Mesothelial cell of epicardium (in vitro differentiated cells): ENCODE measurements at regions not wholly inside any gene's neighbourhood (a gene's known extent, or its start where the extent isn't known, plus 50 kb on each side); places are given as distances from the start of the nearest gene placed in this dataset.

Experiments
- DNase-seq, 2 experiments: peaks; one replicate each; pipeline ENCODE4 v3.0.0; 2021; ENCODE audit warnings: low spot score in 2 of 2; ENCODE audit not compliant: unreplicated experiment in 2 of 2
- H3K27ac Mint-ChIP-seq: 2 replicates; pipeline ENCODE4 v1.8.0; 2021; ENCODE audit warnings: mixed read lengths
- H3K27me3 Mint-ChIP-seq: 2 replicates; pipeline ENCODE4 v1.8.0; 2021; ENCODE audit warnings: low read depth, mixed read lengths
- H3K36me3 Mint-ChIP-seq: 2 replicates; pipeline ENCODE4 v1.8.0; 2021; ENCODE audit warnings: mixed read lengths
- H3K4me1 Mint-ChIP-seq: 2 replicates; pipeline ENCODE4 v1.8.0; 2021; ENCODE audit warnings: mixed read lengths
- H3K4me3 Mint-ChIP-seq: 2 replicates; pipeline ENCODE4 v1.8.0; 2021; ENCODE audit warnings: mild to moderate bottlenecking, moderate library complexity, mixed read lengths
- H3K9me3 Mint-ChIP-seq: 2 replicates; pipeline ENCODE4 v1.8.0; 2021; ENCODE audit warnings: mixed read lengths
- TF ChIP-seq, protein P1 (sequence below): fragments of 200-600 bp; sonication (generic); IDR thresholded peaks from one replicate; pipeline ENCODE4 v1.5.0; 2021; ENCODE audit warnings: antibody characterized with exemption; ENCODE audit not compliant: unreplicated experiment

DNA sequence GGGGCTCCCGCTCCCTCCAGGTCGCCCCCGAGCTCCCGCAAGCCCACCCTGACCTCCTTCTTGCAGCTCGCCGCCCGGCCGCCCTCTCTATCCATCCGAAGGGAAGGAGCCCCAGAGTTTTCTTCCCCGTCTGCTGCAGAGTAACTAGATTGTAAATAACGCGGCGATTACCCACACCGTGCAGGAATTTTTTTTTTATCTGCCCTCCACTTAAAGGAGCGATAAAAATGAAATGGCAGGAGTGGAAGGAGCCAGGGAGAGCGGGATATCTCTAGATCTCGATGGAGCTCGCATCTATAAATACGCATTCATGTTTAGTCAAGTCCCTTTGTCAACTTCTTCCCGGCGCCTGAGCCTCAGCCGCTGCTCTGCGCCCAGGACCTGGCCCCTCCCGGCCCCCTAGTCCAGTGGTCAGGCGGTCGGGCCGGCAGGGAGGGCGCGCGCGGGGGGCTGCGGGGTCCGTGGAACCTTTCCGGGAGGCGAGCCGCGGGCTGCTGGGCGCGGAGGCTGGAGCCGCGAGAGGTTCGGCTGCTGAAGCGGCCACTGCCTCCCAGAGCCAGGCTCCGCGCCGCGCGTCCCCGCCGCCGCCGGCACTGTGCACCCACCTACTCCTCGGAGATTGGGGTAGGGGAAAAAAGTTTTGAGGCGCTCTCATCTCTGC is 386.0 kb downstream of the BCAT1 start:
- TF ChIP-seq, protein P1, sequence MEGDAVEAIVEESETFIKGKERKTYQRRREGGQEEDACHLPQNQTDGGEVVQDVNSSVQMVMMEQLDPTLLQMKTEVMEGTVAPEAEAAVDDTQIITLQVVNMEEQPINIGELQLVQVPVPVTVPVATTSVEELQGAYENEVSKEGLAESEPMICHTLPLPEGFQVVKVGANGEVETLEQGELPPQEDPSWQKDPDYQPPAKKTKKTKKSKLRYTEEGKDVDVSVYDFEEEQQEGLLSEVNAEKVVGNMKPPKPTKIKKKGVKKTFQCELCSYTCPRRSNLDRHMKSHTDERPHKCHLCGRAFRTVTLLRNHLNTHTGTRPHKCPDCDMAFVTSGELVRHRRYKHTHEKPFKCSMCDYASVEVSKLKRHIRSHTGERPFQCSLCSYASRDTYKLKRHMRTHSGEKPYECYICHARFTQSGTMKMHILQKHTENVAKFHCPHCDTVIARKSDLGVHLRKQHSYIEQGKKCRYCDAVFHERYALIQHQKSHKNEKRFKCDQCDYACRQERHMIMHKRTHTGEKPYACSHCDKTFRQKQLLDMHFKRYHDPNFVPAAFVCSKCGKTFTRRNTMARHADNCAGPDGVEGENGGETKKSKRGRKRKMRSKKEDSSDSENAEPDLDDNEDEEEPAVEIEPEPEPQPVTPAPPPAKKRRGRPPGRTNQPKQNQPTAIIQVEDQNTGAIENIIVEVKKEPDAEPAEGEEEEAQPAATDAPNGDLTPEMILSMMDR, result no peak
- Mint-ChIP-seq H3K4me3 (peak overlapping the region; percentile 92), H3K9me3 (no peaks in the 10 kb centered on the region), H3K27me3 (peaks cover 26% of the 10 kb centered on the region), H3K36me3 (no peaks in the 10 kb centered on the region), H3K27ac (peak overlapping the region; percentile 85), H3K4me1 (peaks cover 38% of the 10 kb centered on the region)
- DNase-seq, result peak in 1 of 2 experiments; percentile 63

DNA sequence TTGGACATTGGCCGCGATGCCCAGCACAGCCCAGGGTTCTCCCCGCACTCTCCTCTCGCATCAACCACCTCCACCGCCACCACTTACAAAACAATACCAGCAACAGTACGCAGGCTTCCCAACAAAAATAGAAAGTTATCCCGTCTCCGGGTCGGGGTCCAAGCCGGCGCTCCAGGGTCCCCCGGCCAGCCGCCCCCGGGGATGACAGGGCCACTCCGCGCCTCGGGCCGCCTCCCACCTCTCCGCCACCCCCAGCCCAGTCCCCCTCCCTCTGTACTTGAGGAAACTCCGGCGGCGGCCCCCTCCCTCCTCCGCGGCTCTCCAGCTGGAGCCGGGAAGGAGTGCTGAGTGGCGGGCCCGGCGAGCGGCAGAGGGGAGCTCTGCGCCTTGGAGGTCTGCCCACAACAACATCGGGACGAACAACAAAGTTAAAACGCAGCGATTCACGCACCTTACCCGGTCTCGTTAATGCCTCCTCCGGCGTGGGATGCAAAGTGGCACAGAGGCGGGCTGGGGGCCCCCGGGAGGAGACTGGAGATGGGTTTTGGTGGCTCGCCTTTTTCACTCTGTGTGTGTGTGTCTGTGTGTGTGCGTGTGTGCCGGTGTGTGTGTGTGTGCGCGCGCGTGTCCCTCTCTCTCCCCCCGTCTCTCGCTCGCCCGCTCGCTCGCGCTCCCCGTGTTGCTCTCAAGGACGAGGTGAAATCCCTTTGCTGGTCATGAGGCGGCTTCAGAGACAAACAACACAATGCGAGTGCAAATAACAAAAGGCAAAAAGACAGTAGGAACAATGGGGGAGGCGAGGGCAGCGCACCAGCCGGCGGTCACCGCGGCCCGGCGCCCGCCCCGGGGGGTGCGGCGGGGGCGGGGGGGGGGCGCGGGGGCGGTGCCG is 386.8 kb downstream of the BCAT1 start:
- Mint-ChIP-seq H3K4me1 (peaks cover 38% of the 10 kb centered on the region), H3K27me3 (peaks cover 25% of the 10 kb centered on the region), H3K27ac (peak overlapping the region; percentile 88), H3K9me3 (no peaks in the 10 kb centered on the region), H3K4me3 (peak overlapping the region; percentile 92), H3K36me3 (no peaks in the 10 kb centered on the region)
- peak; percentile 50 to 75 for DNase-seq
- TF ChIP-seq, protein P1, result no peak

DNA sequence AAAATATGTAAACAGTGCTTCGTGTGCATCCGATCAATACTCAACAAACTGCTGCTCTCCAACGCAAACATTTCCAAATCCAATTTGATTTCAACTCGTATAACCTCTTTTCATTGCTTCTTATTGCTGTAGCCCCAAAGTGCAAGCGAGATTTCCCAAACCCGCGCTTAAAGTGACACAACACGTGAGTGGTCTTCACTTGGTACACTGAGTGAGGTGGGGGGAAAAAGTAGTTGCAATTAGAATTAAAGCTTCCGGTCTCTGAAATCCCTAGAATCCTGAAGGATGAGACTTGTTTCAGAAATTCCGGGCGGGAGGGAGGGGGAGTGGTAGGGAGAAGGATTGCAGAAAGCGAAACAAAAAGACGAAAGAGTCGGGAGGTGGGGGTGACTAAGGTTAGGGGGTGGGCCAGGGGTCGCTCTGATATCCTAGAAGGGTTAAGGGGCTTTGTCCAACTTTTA is 387.5 kb downstream of the BCAT1 start:
- peaks cover 25% of the 10 kb centered on the region for H3K27me3 Mint-ChIP-seq
- no peak for DNase-seq

DNA sequence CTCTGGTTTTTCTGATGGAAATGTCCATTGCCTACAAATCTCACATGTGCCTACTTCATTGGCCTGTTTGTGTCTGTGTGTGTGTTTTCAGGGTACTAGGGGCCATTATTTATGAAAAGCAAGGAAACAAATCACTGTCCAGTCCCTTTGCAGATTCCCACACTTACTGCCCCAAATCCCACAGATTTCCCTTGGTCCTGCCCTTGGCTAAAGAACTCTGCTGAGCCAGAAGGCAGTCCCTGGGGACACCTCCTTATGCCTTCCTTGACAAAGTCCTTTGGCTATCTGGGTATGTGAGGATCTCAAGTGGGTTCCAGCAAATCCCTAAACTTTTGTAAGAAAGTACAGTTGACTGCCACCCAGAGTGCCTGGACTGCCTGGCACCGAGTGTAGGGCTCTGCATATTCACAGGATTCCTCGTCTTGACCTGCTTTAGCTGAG is 388.1 kb downstream of the BCAT1 start:
- Mint-ChIP-seq H3K36me3 (no peaks in the 10 kb centered on the region), H3K27me3 (peaks cover 25% of the 10 kb centered on the region), H3K9me3 (no peaks in the 10 kb centered on the region), H3K4me1 (peaks cover 38% of the 10 kb centered on the region), H3K4me3 (peak overlapping the region; percentile 92), H3K27ac (peak overlapping the region; percentile 83)
- no peak for DNase-seq
- TF ChIP-seq, protein P1, result no peak

More for the DNA sequence above, 387.5 kb downstream of the BCAT1 start:
- H3K4me3 Mint-ChIP-seq, result peak overlapping the region; percentile 92
- peaks cover 38% of the 10 kb centered on the region for H3K4me1 Mint-ChIP-seq
- H3K9me3 Mint-ChIP-seq, result no peaks in the 10 kb centered on the region
- H3K27ac Mint-ChIP-seq, result peak overlapping the region; percentile 83
- no peaks in the 10 kb centered on the region for H3K36me3 Mint-ChIP-seq
- TF ChIP-seq, protein P1, result no peak

DNA sequence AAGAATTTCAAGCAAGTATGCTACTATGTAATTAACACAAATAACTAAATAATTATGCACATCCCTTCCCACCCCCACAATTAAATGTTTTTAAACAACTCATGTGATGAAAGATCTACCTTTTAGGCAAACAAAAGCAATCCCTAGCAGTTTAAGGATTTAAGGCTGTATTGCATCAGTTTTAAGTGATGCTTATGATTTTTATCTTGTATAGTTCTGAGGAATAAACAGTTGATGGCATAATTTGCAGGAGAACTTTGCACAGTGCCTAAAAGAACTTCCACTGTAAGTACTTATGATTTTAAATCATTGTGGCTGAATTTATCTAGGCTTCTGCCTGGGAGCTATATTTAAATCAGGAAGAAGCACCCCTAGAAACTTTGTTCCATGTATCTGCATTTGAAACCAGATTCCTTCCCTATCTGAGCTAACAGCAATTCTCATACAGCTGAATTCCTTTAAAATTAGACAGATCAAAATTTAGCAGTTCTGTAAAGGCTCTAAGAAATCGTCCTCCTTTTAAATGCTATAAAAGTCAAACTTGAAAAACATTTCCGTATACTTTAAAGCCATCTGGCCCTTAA is 388.6 kb downstream of the BCAT1 start:
- Mint-ChIP-seq H3K27ac (peak overlapping the region; percentile 83), H3K9me3 (no peaks in the 10 kb centered on the region), H3K4me1 (peaks cover 38% of the 10 kb centered on the region), H3K27me3 (peaks cover 23% of the 10 kb centered on the region), H3K36me3 (no peaks in the 10 kb centered on the region), H3K4me3 (peak overlapping the region; percentile 92)
- no peak for DNase-seq
- TF ChIP-seq, protein P1, result no peak
